Keratinocyte (primary cell): ENCODE measurements at regions not wholly inside any gene's neighbourhood (a gene's known extent, or its start where the extent isn't known, plus 50 kb on each side); places are given as distances from the start of the nearest gene placed in this dataset.

ENCODE experiments used
- DNase-seq: peaks from one replicate; pipeline ENCODE4 v3.0.0-alpha.2; 2011; ENCODE audit warnings: low read depth, missing footprints, low spot score
- FAIRE-seq: peaks from 2 replicates; lab custom pipeline; 2011; peaks lifted over from hg19 to GRCh38; lab: Jason Lieb, UNC
- H2AFZ ChIP-seq: 2 replicates; pipeline ENCODE4 v1.6.0; 2012; ENCODE audit warnings: low read length, control low read depth, inconsistent platforms; ENCODE audit not compliant: control insufficient read depth
- H3K27ac ChIP-seq: 2 replicates; pipeline ENCODE4 v1.5.1; 2011; ENCODE audit warnings: low read length; ENCODE audit not compliant: control insufficient read depth, insufficient read depth
- H3K27me3 ChIP-seq: 3 replicates; pipeline ENCODE4 v1.6.0; 2011; ENCODE audit warnings: low read length; ENCODE audit not compliant: control insufficient read depth, insufficient read depth; ENCODE audit errors: extremely low read depth
- H3K36me3 ChIP-seq, 2 experiments: 2 replicates in 1 of 2; 3 replicates in 1 of 2; pipeline ENCODE4 v1.5.1; 2011; ENCODE audit warnings: low read length in 2 of 2, mild to moderate bottlenecking in 1 of 2; ENCODE audit not compliant: control insufficient read depth in 2 of 2, insufficient read depth in 2 of 2; ENCODE audit errors: extremely low read depth in 1 of 2
- H3K4me1 ChIP-seq: 3 replicates; pipeline ENCODE4 v1.5.1; 2011; ENCODE audit warnings: low read length; ENCODE audit not compliant: control insufficient read depth, insufficient read depth; ENCODE audit errors: extremely low read depth
- H3K4me2 ChIP-seq: 3 replicates; pipeline ENCODE4 v1.6.0; 2011; ENCODE audit warnings: low read depth, low read length; ENCODE audit not compliant: control insufficient read depth, insufficient read depth; ENCODE audit errors: extremely low read depth
- H3K4me3 ChIP-seq, 3 experiments: fragments of 200-600 bp in 1 of 3; sonication (generic) in 1 of 3; 2 replicates in 2 of 3; 3 replicates in 1 of 3; pipeline ENCODE4 v1.5.1; 2011 to 2016; ENCODE audit warnings: low read length in 3 of 3, mild to moderate bottlenecking in 3 of 3, control low read depth in 2 of 3, inconsistent platforms in 1 of 3, low read depth in 1 of 3, mixed read lengths in 1 of 3, mixed run types in 1 of 3, moderate library complexity in 1 of 3; ENCODE audit not compliant: control insufficient read depth in 2 of 3, insufficient read depth in 2 of 3; ENCODE audit errors: extremely low read depth in 1 of 3
- H3K79me2 ChIP-seq: 2 replicates; pipeline ENCODE4 v1.6.0; 2012; ENCODE audit warnings: low read length; ENCODE audit not compliant: control insufficient read depth, insufficient read depth
- H3K9ac ChIP-seq: 3 replicates; pipeline ENCODE4 v1.6.0; 2011; ENCODE audit warnings: low read length; ENCODE audit not compliant: control insufficient read depth, insufficient read depth; ENCODE audit errors: extremely low read depth
- H3K9me1 ChIP-seq: 3 replicates; pipeline ENCODE4 v1.6.0; 2011; ENCODE audit warnings: low read length; ENCODE audit not compliant: control insufficient read depth, insufficient read depth; ENCODE audit errors: extremely low read depth
- H3K9me3 ChIP-seq: 2 replicates; pipeline ENCODE4 v1.5.1; 2012; ENCODE audit warnings: low read depth, low read length; ENCODE audit not compliant: control insufficient read depth
- H4K20me1 ChIP-seq: 3 replicates; pipeline ENCODE4 v1.6.0; 2011; ENCODE audit warnings: low read length; ENCODE audit not compliant: control insufficient read depth, insufficient read depth; ENCODE audit errors: extremely low read depth
- EZH2 ChIP-seq: IDR thresholded peaks from one replicate; pipeline ENCODE4 v1.6.1; 2012; ENCODE audit warnings: inconsistent platforms, mild to moderate bottlenecking, low read length, moderate library complexity
- dilution Hi-C: fragments of 300-500 bp; cut with MboI; formaldehyde crosslinking; loops from one replicate; pipeline ENCODE4 v1.7.0; 2020; ENCODE audit warnings: low sequenced_read_pairs; ENCODE audit not compliant: extremely low pct_ligation_motif_present
- TF ChIP-seq, protein P1 (sequence below), 3 experiments: IDR thresholded peaks in 1 of 3; conservative IDR thresholded peaks in 1 of 3; optimal IDR thresholded peaks in 1 of 3; 2 replicates in 2 of 3; 3 replicates in 1 of 3; pipeline versions ENCODE3 to v1.5.1; 2011; ENCODE audit warnings: low read length in 3 of 3, mild to moderate bottlenecking in 3 of 3, moderate library complexity in 2 of 3, control low read depth in 1 of 3, inconsistent platforms in 1 of 3; ENCODE audit not compliant: insufficient read depth in 2 of 3; ENCODE audit errors: extremely low read depth in 1 of 3

DNA sequence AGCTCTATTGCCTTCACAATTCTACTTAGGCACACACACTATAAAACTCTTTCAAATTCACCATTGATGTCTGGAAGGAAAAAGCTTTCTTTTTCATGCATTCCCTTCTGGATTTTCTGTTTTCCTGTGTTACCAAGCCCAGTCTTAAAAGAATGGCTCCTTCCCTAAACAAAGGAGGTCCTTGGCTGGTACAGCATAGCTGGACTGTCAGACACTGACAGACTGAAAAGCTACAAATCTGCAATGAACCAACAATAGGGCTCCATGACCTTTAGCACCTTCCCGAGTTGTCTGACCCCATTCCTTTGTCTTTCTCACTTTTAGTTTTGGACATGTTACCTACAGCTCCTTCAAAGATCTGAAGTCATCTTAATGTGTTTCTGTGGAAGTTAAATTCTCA is 382.5 kb downstream of the TMEM161B start:
- FAIRE-seq: no peak
- Histone ChIP-seq H3K27ac (no peak overlapping the region), H3K36me3 (no peaks in the 10 kb centered on the region), H3K9me3 (no peaks in the 10 kb centered on the region), H3K9me1 (no peaks in the 10 kb centered on the region), H4K20me1 (no peaks in the 10 kb centered on the region), H3K4me1 (no peaks in the 10 kb centered on the region), H3K79me2 (no peaks in the 10 kb centered on the region), H2AFZ (no peak overlapping the region), H3K4me2 (no peak overlapping the region), H3K4me3 (no peak overlapping the region), H3K9ac (no peak overlapping the region), H3K27me3 (no peaks in the 10 kb centered on the region)
- TF ChIP-seq, protein P1, sequence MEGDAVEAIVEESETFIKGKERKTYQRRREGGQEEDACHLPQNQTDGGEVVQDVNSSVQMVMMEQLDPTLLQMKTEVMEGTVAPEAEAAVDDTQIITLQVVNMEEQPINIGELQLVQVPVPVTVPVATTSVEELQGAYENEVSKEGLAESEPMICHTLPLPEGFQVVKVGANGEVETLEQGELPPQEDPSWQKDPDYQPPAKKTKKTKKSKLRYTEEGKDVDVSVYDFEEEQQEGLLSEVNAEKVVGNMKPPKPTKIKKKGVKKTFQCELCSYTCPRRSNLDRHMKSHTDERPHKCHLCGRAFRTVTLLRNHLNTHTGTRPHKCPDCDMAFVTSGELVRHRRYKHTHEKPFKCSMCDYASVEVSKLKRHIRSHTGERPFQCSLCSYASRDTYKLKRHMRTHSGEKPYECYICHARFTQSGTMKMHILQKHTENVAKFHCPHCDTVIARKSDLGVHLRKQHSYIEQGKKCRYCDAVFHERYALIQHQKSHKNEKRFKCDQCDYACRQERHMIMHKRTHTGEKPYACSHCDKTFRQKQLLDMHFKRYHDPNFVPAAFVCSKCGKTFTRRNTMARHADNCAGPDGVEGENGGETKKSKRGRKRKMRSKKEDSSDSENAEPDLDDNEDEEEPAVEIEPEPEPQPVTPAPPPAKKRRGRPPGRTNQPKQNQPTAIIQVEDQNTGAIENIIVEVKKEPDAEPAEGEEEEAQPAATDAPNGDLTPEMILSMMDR (optimal IDR thresholded peaks at IDR 0.05 in 1 of 3, IDR thresholded peaks at IDR 0.05 in 1 of 3, conservative IDR thresholded peaks at IDR 0.05 in 1 of 3; ENCODE audit: extremely low read depth in 1 of 3, insufficient read depth in 2 of 3, low read length in 3 of 3): no peak
- TF ChIP-seq EZH2: no peak
- no peak for DNase-seq
- dilution Hi-C loops: no loop called here

DNA sequence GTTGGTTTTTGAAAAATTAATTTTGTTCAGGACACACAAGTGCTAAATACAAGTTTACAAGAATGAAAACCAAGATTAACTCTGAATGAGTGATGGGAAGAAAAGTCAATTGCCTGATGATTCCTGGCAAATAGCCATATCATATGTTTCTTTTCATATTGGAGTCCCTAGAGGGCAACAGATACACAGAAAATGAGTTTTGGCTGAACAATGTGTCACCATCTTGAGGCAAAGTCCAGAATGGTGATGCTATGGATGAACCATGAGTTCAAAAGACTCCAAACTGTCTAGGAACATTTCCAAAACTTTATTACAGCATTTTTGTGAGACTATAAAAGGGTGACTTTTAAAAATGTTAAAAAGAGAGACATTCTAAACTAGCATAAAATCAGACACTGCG is 382.9 kb downstream of the TMEM161B start:
- Histone ChIP-seq H3K4me1 (no peaks in the 10 kb centered on the region), H3K36me3 (no peaks in the 10 kb centered on the region), H3K9me3 (no peaks in the 10 kb centered on the region), H3K4me3 (no peak overlapping the region), H3K27me3 (no peaks in the 10 kb centered on the region), H3K79me2 (no peaks in the 10 kb centered on the region), H3K27ac (no peak overlapping the region), H4K20me1 (no peaks in the 10 kb centered on the region), H3K9ac (no peak overlapping the region), H3K4me2 (no peak overlapping the region), H2AFZ (no peak overlapping the region), H3K9me1 (no peaks in the 10 kb centered on the region)
- DNase-seq: no peak
- dilution Hi-C loops: no loop called here
- FAIRE-seq: no peak
- TF ChIP-seq, protein P1 (optimal IDR thresholded peaks at IDR 0.05 in 1 of 3, IDR thresholded peaks at IDR 0.05 in 1 of 3, conservative IDR thresholded peaks at IDR 0.05 in 1 of 3; ENCODE audit: extremely low read depth in 1 of 3, insufficient read depth in 2 of 3, low read length in 3 of 3): no peak
- no peak for TF ChIP-seq EZH2
